GM21423 (cell line): ENCODE measurements at regions not wholly inside any gene's neighbourhood (a gene's known extent, or its start where the extent isn't known, plus 50 kb on each side); places are given as distances from the start of the nearest gene placed in this dataset.

ENCODE experiments used
- ATAC-seq: cut with Tn5 transposase; IDR thresholded peaks from one replicate; pipeline ENCODE4 v1.9.1; 2021; ENCODE audit warnings: mild to moderate bottlenecking, moderate library complexity; ENCODE audit not compliant: unreplicated experiment

- no peak for ATAC-seq
These were observed 520.1 kb upstream of the PKDCC start for GRCh38 chr2:41527525-41528323.

- no peak for ATAC-seq
These were observed 512.2 kb upstream of the PKDCC start for GRCh38 chr2:41535575-41535974.

- ATAC-seq, result no peak
These were observed 507.4 kb upstream of the PKDCC start for GRCh38 chr2:41540272-41540998.

GRCh38 chr2:41543726-41544125, 504.1 kb upstream of the PKDCC start:
- ATAC-seq, result no peak

GRCh38 chr2:41544709-41545108, 503.1 kb upstream of the PKDCC start:
- ATAC-seq, result no peak

GRCh38 chr2:41546031-41546430, 501.8 kb upstream of the PKDCC start:
- no peak for ATAC-seq

GRCh38 chr2:41568648-41569047, 479.2 kb upstream of the PKDCC start:
- ATAC-seq, result no peak

GRCh38 chr2:41572154-41572553, 475.7 kb upstream of the PKDCC start:
- no peak for ATAC-seq

GRCh38 chr2:41576423-41576822, 471.4 kb upstream of the PKDCC start:
- ATAC-seq, result no peak

- ATAC-seq, result no peak
These were observed 468.0 kb upstream of the PKDCC start for GRCh38 chr2:41579806-41580205.

GRCh38 chr2:41580806-41581205, 467.0 kb upstream of the PKDCC start:
- ATAC-seq, result no peak

- no peak for ATAC-seq
These were observed 452.6 kb upstream of the PKDCC start for GRCh38 chr2:41595240-41595639.

GRCh38 chr2:41597680-41598079, 450.1 kb upstream of the PKDCC start:
- ATAC-seq, result no peak

GRCh38 chr2:41598161-41598894, 449.5 kb upstream of the PKDCC start:
- no peak for ATAC-seq

GRCh38 chr2:41600460-41600859, 447.4 kb upstream of the PKDCC start:
- ATAC-seq, result no peak

- no peak for ATAC-seq
These were observed 445.5 kb upstream of the PKDCC start for GRCh38 chr2:41602341-41602740.

GRCh38 chr2:41605311-41605710, 442.5 kb upstream of the PKDCC start:
- no peak for ATAC-seq

- no peak for ATAC-seq
These were observed 441.9 kb upstream of the PKDCC start for GRCh38 chr2:41605914-41606313.

GRCh38 chr2:41610501-41611190, 437.2 kb upstream of the PKDCC start:
- no peak for ATAC-seq

- no peak for ATAC-seq
These were observed 429.1 kb upstream of the PKDCC start for GRCh38 chr2:41618754-41619153.

GRCh38 chr2:41621095-41621494, 426.7 kb upstream of the PKDCC start:
- ATAC-seq, result no peak
